MM.1S (cell line): ENCODE measurements at regions not wholly inside any gene's neighbourhood (a gene's known extent, or its start where the extent isn't known, plus 50 kb on each side); places are given as distances from the start of the nearest gene placed in this dataset.

ENCODE experiments used
- DNase-seq: peaks from one replicate; pipeline ENCODE4 v3.0.0-alpha.2; 2015
- H2AFZ ChIP-seq: fragments of 300-600 bp; sonication (generic); 2 replicates; pipeline ENCODE4 v1.6.0; 2016; ENCODE audit warnings: antibody characterized with exemption, low read length
- H3F3A ChIP-seq: fragments of 300-600 bp; sonication (generic); 2 replicates; pipeline ENCODE4 v1.6.1; 2016; ENCODE audit warnings: mild to moderate bottlenecking, antibody characterized with exemption, low read length, moderate library complexity, mixed read lengths; ENCODE audit not compliant: insufficient read depth
- H3K27ac ChIP-seq: fragments of 300-600 bp; sonication (generic); 2 replicates; pipeline ENCODE4 v1.5.1; 2016; ENCODE audit warnings: mild to moderate bottlenecking, low read length
- H3K27me3 ChIP-seq: fragments of 300-600 bp; sonication (generic); replicated peaks from 2 replicates; pipeline ENCODE4 v1.6.0; 2016; ENCODE audit warnings: low read length; ENCODE audit not compliant: insufficient read depth
- H3K36me3 ChIP-seq: fragments of 300-600 bp; sonication (generic); replicated peaks from 2 replicates; pipeline ENCODE4 v1.6.1; 2016; ENCODE audit warnings: mild to moderate bottlenecking, low read length, mixed read lengths; ENCODE audit not compliant: insufficient read depth
- H3K4me1 ChIP-seq: fragments of 300-600 bp; sonication (generic); 2 replicates; pipeline ENCODE4 v1.6.1; 2016; ENCODE audit warnings: low read length, mixed read lengths
- H3K4me2 ChIP-seq: fragments of 300-600 bp; sonication (generic); 2 replicates; pipeline ENCODE4 v1.6.0; 2016; ENCODE audit warnings: low read depth, low read length
- H3K4me3 ChIP-seq: fragments of 300-600 bp; sonication (generic); 2 replicates; pipeline ENCODE4 v1.5.1; 2016; ENCODE audit warnings: low read length, mixed read lengths
- H3K79me2 ChIP-seq: fragments of 300-600 bp; sonication (generic); 2 replicates; pipeline ENCODE4 v1.6.1; 2016; ENCODE audit warnings: mixed run types, low read length, mixed read lengths
- H3K9ac ChIP-seq: fragments of 300-600 bp; sonication (generic); 2 replicates; pipeline ENCODE4 v1.6.1; 2016; ENCODE audit warnings: low read length, mixed read lengths
- H3K9me2 ChIP-seq: fragments of 300-600 bp; sonication (generic); replicated peaks from 2 replicates; pipeline ENCODE4 v1.6.1; 2016; ENCODE audit warnings: mild to moderate bottlenecking, low read length, mixed read lengths; ENCODE audit not compliant: insufficient read depth
- H3K9me3 ChIP-seq: fragments of 300-600 bp; sonication (generic); replicated peaks from 2 replicates; pipeline ENCODE4 v1.6.1; 2016; ENCODE audit warnings: mild to moderate bottlenecking, low read length, mixed read lengths; ENCODE audit not compliant: insufficient read depth
- H4K20me1 ChIP-seq: fragments of 300-600 bp; sonication (generic); 2 replicates; pipeline ENCODE4 v1.6.1; 2016; ENCODE audit warnings: mild to moderate bottlenecking, low read length, moderate library complexity, mixed read lengths; ENCODE audit not compliant: insufficient read depth
- CTCF ChIP-seq: fragments of 300-600 bp; sonication (generic); IDR thresholded peaks from 2 replicates; pipeline ENCODE4 v1.5.1; 2016; ENCODE audit warnings: antibody characterized with exemption, low read length, mixed read lengths
- EZH2 ChIP-seq: fragments of 300-600 bp; sonication (generic); optimal IDR thresholded peaks from 2 replicates; pipeline ENCODE3; 2017; ENCODE audit warnings: low read depth, mild to moderate bottlenecking, antibody characterized with exemption, low read length, mixed read lengths
- EZH2phosphoT487 ChIP-seq: fragments of 300-600 bp; sonication (generic); IDR thresholded peaks from 2 replicates; pipeline ENCODE4 v1.6.1; 2018; ENCODE audit warnings: antibody characterized with exemption, low read length

GRCh38 chr15:29560896-29561295 is 261.4 kb downstream of the TJP1 start:
- Histone ChIP-seq H3K27ac (no peak overlapping the region), H4K20me1 (no peaks in the 10 kb centered on the region), H3K79me2 (no peaks in the 10 kb centered on the region), H2AFZ (no peak overlapping the region), H3K4me2 (no peak overlapping the region), H3K9ac (no peak overlapping the region), H3K4me1 (no peaks in the 10 kb centered on the region), H3F3A (no peaks in the 10 kb centered on the region), H3K4me3 (no peak overlapping the region), H3K9me2 (no peaks in the 10 kb centered on the region), H3K27me3 (no peaks in the 10 kb centered on the region), H3K36me3 (no peaks in the 10 kb centered on the region), H3K9me3 (no peaks in the 10 kb centered on the region)
- TF ChIP-seq CTCF (no peak), EZH2phosphoT487 (no peak), EZH2 (no peak)
- DNase-seq = no peak

GRCh38 chr15:29558261-29558660 is 264.0 kb downstream of the TJP1 start:
- H3K79me2 ChIP-seq = no peaks in the 10 kb centered on the region
- no peak overlapping the region for H3K27ac ChIP-seq
- no peaks in the 10 kb centered on the region for H3K9me2 ChIP-seq
- DNase-seq = no peak
- H3K36me3 ChIP-seq = no peaks in the 10 kb centered on the region
- TF ChIP-seq EZH2phosphoT487 = no peak
- no peak for TF ChIP-seq EZH2
- no peak for TF ChIP-seq CTCF
- H3K4me3 ChIP-seq = no peak overlapping the region
- H4K20me1 ChIP-seq = no peaks in the 10 kb centered on the region
- H3K4me2 ChIP-seq = no peak overlapping the region
- H2AFZ ChIP-seq = no peak overlapping the region
- H3K9me3 ChIP-seq = no peaks in the 10 kb centered on the region
- H3K9ac ChIP-seq = no peak overlapping the region
- H3K4me1 ChIP-seq = no peaks in the 10 kb centered on the region
- H3F3A ChIP-seq = no peaks in the 10 kb centered on the region
- no peaks in the 10 kb centered on the region for H3K27me3 ChIP-seq

- Histone ChIP-seq H3K4me1 (no peaks in the 10 kb centered on the region), H3K9me2 (no peaks in the 10 kb centered on the region), H3K79me2 (no peaks in the 10 kb centered on the region), H3K4me2 (no peak overlapping the region), H3K27ac (no peak overlapping the region), H3F3A (no peaks in the 10 kb centered on the region), H3K36me3 (no peaks in the 10 kb centered on the region), H3K9me3 (no peaks in the 10 kb centered on the region), H3K9ac (no peak overlapping the region), H3K27me3 (no peaks in the 10 kb centered on the region), H4K20me1 (no peaks in the 10 kb centered on the region), H3K4me3 (no peak overlapping the region), H2AFZ (no peak overlapping the region)
- TF ChIP-seq EZH2 = no peak
- TF ChIP-seq EZH2phosphoT487 = no peak
- TF ChIP-seq CTCF = no peak
- DNase-seq = no peak
Measured at GRCh38 chr15:29557171-29557570, 265.1 kb downstream of the TJP1 start.

GRCh38 chr15:29556380-29556779 is 265.9 kb downstream of the TJP1 start:
- no peak for DNase-seq
- H3K9me2 ChIP-seq = no peaks in the 10 kb centered on the region
- H3K9ac ChIP-seq = no peak overlapping the region
- H4K20me1 ChIP-seq = no peaks in the 10 kb centered on the region
- H3K4me3 ChIP-seq = no peak overlapping the region
- no peaks in the 10 kb centered on the region for H3K27me3 ChIP-seq
- H3K9me3 ChIP-seq = no peaks in the 10 kb centered on the region
- H2AFZ ChIP-seq = no peak overlapping the region
- no peak for TF ChIP-seq EZH2
- no peak for TF ChIP-seq CTCF
- no peak for TF ChIP-seq EZH2phosphoT487
- H3K27ac ChIP-seq = no peak overlapping the region
- H3K36me3 ChIP-seq = no peaks in the 10 kb centered on the region
- H3K79me2 ChIP-seq = no peaks in the 10 kb centered on the region
- no peaks in the 10 kb centered on the region for H3K4me1 ChIP-seq
- H3F3A ChIP-seq = no peaks in the 10 kb centered on the region
- no peak overlapping the region for H3K4me2 ChIP-seq
